ENCODE measurements at regions not wholly inside any gene's neighbourhood (a gene's known extent, or its start where the extent isn't known, plus 50 kb on each side); places are given as distances from the start of the nearest gene placed in this dataset.

DNA sequence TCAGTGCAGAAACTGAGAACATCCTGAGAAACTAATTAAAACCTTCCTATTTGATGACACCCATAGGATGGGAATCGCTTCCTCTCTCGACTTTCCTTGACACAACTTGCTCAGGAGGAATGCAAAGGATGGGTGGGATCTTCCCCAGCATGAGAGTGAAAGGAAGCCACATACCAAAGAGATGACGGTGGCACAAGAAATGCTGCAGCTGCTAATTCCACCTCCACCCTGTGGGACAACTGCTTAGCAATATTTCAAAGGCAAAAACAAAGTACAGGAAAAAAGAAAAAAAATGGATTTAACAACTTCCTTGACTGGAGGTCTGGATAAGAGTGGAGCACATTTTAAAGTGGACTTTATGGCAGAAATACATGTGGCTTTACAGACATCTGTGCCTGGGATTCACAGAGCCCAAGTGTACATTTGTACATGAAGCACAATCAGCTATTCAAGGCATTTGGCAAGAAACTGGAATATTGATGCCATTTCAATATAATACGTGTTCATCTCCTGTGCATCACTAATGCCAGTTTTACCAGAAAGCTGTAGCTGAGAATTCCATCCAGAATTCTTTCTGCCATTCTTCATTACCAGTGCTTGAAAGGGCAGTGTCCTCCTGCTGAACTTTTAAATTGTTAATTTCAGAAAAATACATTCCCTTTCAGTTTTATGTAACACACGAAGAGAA is 359.2 kb upstream of the ACTBL2 start:
- DNase-seq (ENCODE audit: low read depth, low spot score) = no peak
- Mint-ChIP-seq H3K36me3 (ENCODE audit: low read depth) (no peaks in the 10 kb centered on the region), H3K9me3 (peaks cover 3% of the 10 kb centered on the region), H3K27ac (ENCODE audit: unreplicated experiment) (peak overlapping the region; percentile 3), H3K4me3 (no peak overlapping the region), H3K27me3 (ENCODE audit: low read depth) (no peaks in the 10 kb centered on the region), H3K4me1 (peaks cover 16% of the 10 kb centered on the region)
- TF ChIP-seq, protein P1, sequence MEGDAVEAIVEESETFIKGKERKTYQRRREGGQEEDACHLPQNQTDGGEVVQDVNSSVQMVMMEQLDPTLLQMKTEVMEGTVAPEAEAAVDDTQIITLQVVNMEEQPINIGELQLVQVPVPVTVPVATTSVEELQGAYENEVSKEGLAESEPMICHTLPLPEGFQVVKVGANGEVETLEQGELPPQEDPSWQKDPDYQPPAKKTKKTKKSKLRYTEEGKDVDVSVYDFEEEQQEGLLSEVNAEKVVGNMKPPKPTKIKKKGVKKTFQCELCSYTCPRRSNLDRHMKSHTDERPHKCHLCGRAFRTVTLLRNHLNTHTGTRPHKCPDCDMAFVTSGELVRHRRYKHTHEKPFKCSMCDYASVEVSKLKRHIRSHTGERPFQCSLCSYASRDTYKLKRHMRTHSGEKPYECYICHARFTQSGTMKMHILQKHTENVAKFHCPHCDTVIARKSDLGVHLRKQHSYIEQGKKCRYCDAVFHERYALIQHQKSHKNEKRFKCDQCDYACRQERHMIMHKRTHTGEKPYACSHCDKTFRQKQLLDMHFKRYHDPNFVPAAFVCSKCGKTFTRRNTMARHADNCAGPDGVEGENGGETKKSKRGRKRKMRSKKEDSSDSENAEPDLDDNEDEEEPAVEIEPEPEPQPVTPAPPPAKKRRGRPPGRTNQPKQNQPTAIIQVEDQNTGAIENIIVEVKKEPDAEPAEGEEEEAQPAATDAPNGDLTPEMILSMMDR (conservative IDR thresholded peaks at IDR 0.05) = no peak

DNA sequence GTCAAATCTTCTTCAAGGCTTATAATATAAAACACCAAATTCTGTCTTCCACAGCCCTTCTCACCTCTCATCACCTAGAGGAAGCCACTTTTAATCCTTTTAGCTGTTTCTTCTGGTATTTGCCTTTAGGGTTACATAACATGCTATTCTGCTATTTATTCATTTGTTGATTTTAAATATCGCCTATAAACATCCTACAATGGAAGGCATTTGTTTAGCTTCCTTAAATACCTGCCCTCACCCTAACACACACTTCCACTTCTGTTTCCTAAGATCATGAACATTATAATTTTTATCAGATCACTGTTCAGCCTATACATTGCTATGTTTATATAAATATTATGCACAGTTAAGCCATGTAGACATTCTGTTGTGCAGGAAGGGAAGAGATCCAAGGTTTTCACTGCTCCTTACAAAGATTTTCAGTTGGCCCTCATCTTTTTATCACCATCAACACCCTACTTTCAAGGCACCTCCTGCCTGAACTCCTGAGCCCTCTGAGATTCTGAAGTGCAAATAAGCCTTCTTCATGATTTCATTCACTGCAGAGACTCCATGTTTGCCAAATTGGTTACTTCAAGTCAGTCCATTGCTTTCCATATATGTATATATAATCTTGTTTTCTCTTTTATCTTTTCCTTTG is 356.9 kb upstream of the ACTBL2 start:
- TF ChIP-seq, protein P1 (conservative IDR thresholded peaks at IDR 0.05) = no peak
- no peak for DNase-seq (ENCODE audit: low read depth, low spot score)
- no peaks in the 10 kb centered on the region for H3K27me3 Mint-ChIP-seq (ENCODE audit: low read depth)
- no peaks in the 10 kb centered on the region for H3K9me3 Mint-ChIP-seq
- no peak overlapping the region for H3K4me3 Mint-ChIP-seq
- H3K4me1 Mint-ChIP-seq = peaks cover 27% of the 10 kb centered on the region
- H3K27ac Mint-ChIP-seq (ENCODE audit: unreplicated experiment) = no peak overlapping the region
- H3K36me3 Mint-ChIP-seq (ENCODE audit: low read depth) = no peaks in the 10 kb centered on the region

- no peak for DNase-seq (ENCODE audit: low read depth, low spot score)
- Mint-ChIP-seq H3K9me3 (no peaks in the 10 kb centered on the region), H3K27ac (ENCODE audit: unreplicated experiment) (no peak overlapping the region), H3K36me3 (ENCODE audit: low read depth) (no peaks in the 10 kb centered on the region), H3K27me3 (ENCODE audit: low read depth) (no peaks in the 10 kb centered on the region), H3K4me1 (peaks cover 29% of the 10 kb centered on the region), H3K4me3 (no peak overlapping the region)
- TF ChIP-seq, protein P1 (conservative IDR thresholded peaks at IDR 0.05) = no peak
Measured at GRCh38 chr5:57839025-57839424, 356.4 kb upstream of the ACTBL2 start.

DNA sequence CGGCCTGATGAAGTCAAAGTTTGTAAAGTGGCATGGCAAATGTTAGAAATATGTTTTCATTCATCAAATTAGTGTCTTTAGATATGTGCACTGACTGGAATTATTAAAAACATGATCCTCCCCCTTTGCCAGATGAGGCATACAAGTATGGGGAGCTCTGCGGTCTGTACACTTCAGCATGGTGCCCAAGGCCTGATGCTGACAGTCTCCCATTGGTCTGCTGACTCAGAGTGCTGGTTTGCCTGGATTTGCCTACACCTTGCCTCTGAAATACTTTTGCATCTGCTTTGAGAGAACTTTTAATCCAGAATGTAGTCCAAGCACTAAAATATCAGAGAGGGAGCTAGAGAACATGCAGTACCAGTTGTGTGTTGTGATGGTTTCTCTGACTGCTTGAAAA is 354.3 kb upstream of the ACTBL2 start:
- no peak for DNase-seq (ENCODE audit: low read depth, low spot score)
- H3K27ac Mint-ChIP-seq (ENCODE audit: unreplicated experiment) = no peak overlapping the region
- no peak overlapping the region for H3K4me3 Mint-ChIP-seq
- H3K27me3 Mint-ChIP-seq (ENCODE audit: low read depth) = no peaks in the 10 kb centered on the region
- TF ChIP-seq, protein P1 (conservative IDR thresholded peaks at IDR 0.05) = no peak
- H3K9me3 Mint-ChIP-seq = no peaks in the 10 kb centered on the region
- peaks cover 21% of the 10 kb centered on the region for H3K4me1 Mint-ChIP-seq
- no peaks in the 10 kb centered on the region for H3K36me3 Mint-ChIP-seq (ENCODE audit: low read depth)

- Mint-ChIP-seq H3K4me3 (no peak overlapping the region), H3K36me3 (ENCODE audit: low read depth) (no peaks in the 10 kb centered on the region), H3K27ac (ENCODE audit: unreplicated experiment) (no peak overlapping the region), H3K27me3 (ENCODE audit: low read depth) (no peaks in the 10 kb centered on the region), H3K9me3 (no peaks in the 10 kb centered on the region), H3K4me1 (peaks cover 16% of the 10 kb centered on the region)
- TF ChIP-seq, protein P1 (conservative IDR thresholded peaks at IDR 0.05) = no peak
- no peak for DNase-seq (ENCODE audit: low read depth, low spot score)
Measured at GRCh38 chr5:57836331-57836730, 353.7 kb upstream of the ACTBL2 start.
